ENCODE measurements at regions not wholly inside any gene's neighbourhood (a gene's known extent, or its start where the extent isn't known, plus 50 kb on each side); places are given as distances from the start of the nearest gene placed in this dataset.

GRCh38 chr1:87560137-87560536, 231.5 kb downstream of the LMO4 start:
- no peak overlapping the region for H3K4me2 ChIP-seq (ENCODE audit: low read length)
- no peaks in the 10 kb centered on the region for H3K9me3 Mint-ChIP-seq (ENCODE audit: unreplicated experiment)
- no peak overlapping the region for H3K27ac ChIP-seq (ENCODE audit: low read depth, low read length)
- H4K20me1 ChIP-seq (ENCODE audit: insufficient read depth, low read length) = no peaks in the 10 kb centered on the region
- no peak overlapping the region for H3K9ac ChIP-seq (ENCODE audit: low read length)
- H3K4me3 ChIP-seq (ENCODE audit: insufficient read depth, low read depth, low read length) = no peak overlapping the region
- H3K4me1 ChIP-seq (ENCODE audit: insufficient read depth, low read length) = no peaks in the 10 kb centered on the region
- TF ChIP-seq EZH2 (IDR thresholded peaks at IDR 0.05; ENCODE audit: insufficient read depth, low read length) = no peak
- no peak for TF ChIP-seq CTCF (IDR thresholded peaks at IDR 0.05; ENCODE audit: insufficient read depth, low read depth, low read length)
- DNase-seq (ENCODE audit: low read depth) = no peak
- H3K27ac Mint-ChIP-seq (ENCODE audit: unreplicated experiment) = no peak overlapping the region
- no peaks in the 10 kb centered on the region for H3K79me2 ChIP-seq (ENCODE audit: insufficient read depth, low read length)
- no peaks in the 10 kb centered on the region for H3K4me1 Mint-ChIP-seq (ENCODE audit: low read depth, unreplicated experiment)
- no peaks in the 10 kb centered on the region for H3K36me3 Mint-ChIP-seq (ENCODE audit: low read depth, unreplicated experiment)
- no peaks in the 10 kb centered on the region for H3K36me3 ChIP-seq (ENCODE audit: insufficient read depth, low read length)
- no peak overlapping the region for H3K4me3 Mint-ChIP-seq (ENCODE audit: unreplicated experiment)
- no peak overlapping the region for H2AFZ ChIP-seq (ENCODE audit: low read depth, low read length)
- H3K27me3 ChIP-seq (ENCODE audit: insufficient read depth, low read length) = no peaks in the 10 kb centered on the region
- FAIRE-seq = no peak
- no peaks in the 10 kb centered on the region for H3K27me3 Mint-ChIP-seq (ENCODE audit: low read depth, unreplicated experiment)
- no peaks in the 10 kb centered on the region for H3K9me3 ChIP-seq (ENCODE audit: insufficient read depth, low read depth, low read length)

GRCh38 chr1:87560601-87561360, 232.1 kb downstream of the LMO4 start:
- Histone ChIP-seq H3K4me3 (ENCODE audit: insufficient read depth, low read depth, low read length) (no peak overlapping the region), H3K9ac (ENCODE audit: low read length) (no peak overlapping the region), H3K36me3 (ENCODE audit: insufficient read depth, low read length) (no peaks in the 10 kb centered on the region), H3K9me3 (ENCODE audit: insufficient read depth, low read depth, low read length) (no peaks in the 10 kb centered on the region), H3K79me2 (ENCODE audit: insufficient read depth, low read length) (no peaks in the 10 kb centered on the region), H3K27me3 (ENCODE audit: insufficient read depth, low read length) (no peaks in the 10 kb centered on the region), H3K4me2 (ENCODE audit: low read length) (peak overlapping the region; percentile 8), H4K20me1 (ENCODE audit: insufficient read depth, low read length) (no peaks in the 10 kb centered on the region), H2AFZ (ENCODE audit: low read depth, low read length) (no peak overlapping the region), H3K4me1 (ENCODE audit: insufficient read depth, low read length) (no peaks in the 10 kb centered on the region), H3K27ac (ENCODE audit: low read depth, low read length) (no peak overlapping the region)
- no peak for FAIRE-seq
- Mint-ChIP-seq H3K4me3 (ENCODE audit: unreplicated experiment) (no peak overlapping the region), H3K27ac (ENCODE audit: unreplicated experiment) (no peak overlapping the region), H3K27me3 (ENCODE audit: low read depth, unreplicated experiment) (no peaks in the 10 kb centered on the region), H3K9me3 (ENCODE audit: unreplicated experiment) (no peaks in the 10 kb centered on the region), H3K36me3 (ENCODE audit: low read depth, unreplicated experiment) (no peaks in the 10 kb centered on the region), H3K4me1 (ENCODE audit: low read depth, unreplicated experiment) (no peaks in the 10 kb centered on the region)
- TF ChIP-seq EZH2 (IDR thresholded peaks at IDR 0.05; ENCODE audit: insufficient read depth, low read length) = no peak
- no peak for TF ChIP-seq CTCF (IDR thresholded peaks at IDR 0.05; ENCODE audit: insufficient read depth, low read depth, low read length)
- peak; percentile 79 for DNase-seq (ENCODE audit: low read depth)

GRCh38 chr1:87563211-87563610, 234.5 kb downstream of the LMO4 start:
- no peak overlapping the region for H3K27ac Mint-ChIP-seq (ENCODE audit: unreplicated experiment)
- H3K9me3 Mint-ChIP-seq (ENCODE audit: unreplicated experiment) = no peaks in the 10 kb centered on the region
- no peaks in the 10 kb centered on the region for H3K79me2 ChIP-seq (ENCODE audit: insufficient read depth, low read length)
- no peak overlapping the region for H3K27ac ChIP-seq (ENCODE audit: low read depth, low read length)
- H3K4me1 ChIP-seq (ENCODE audit: insufficient read depth, low read length) = no peaks in the 10 kb centered on the region
- no peak overlapping the region for H3K9ac ChIP-seq (ENCODE audit: low read length)
- no peaks in the 10 kb centered on the region for H3K9me3 ChIP-seq (ENCODE audit: insufficient read depth, low read depth, low read length)
- DNase-seq (ENCODE audit: low read depth) (no peak), FAIRE-seq (no peak)
- H3K4me2 ChIP-seq (ENCODE audit: low read length) = no peak overlapping the region
- H3K27me3 Mint-ChIP-seq (ENCODE audit: low read depth, unreplicated experiment) = no peaks in the 10 kb centered on the region
- H2AFZ ChIP-seq (ENCODE audit: low read depth, low read length) = no peak overlapping the region
- TF ChIP-seq EZH2 (IDR thresholded peaks at IDR 0.05; ENCODE audit: insufficient read depth, low read length) = no peak
- no peak for TF ChIP-seq CTCF (IDR thresholded peaks at IDR 0.05; ENCODE audit: insufficient read depth, low read depth, low read length)
- no peak overlapping the region for H3K4me3 Mint-ChIP-seq (ENCODE audit: unreplicated experiment)
- H4K20me1 ChIP-seq (ENCODE audit: insufficient read depth, low read length) = no peaks in the 10 kb centered on the region
- no peaks in the 10 kb centered on the region for H3K36me3 ChIP-seq (ENCODE audit: insufficient read depth, low read length)
- H3K4me3 ChIP-seq (ENCODE audit: insufficient read depth, low read depth, low read length) = no peak overlapping the region
- H3K4me1 Mint-ChIP-seq (ENCODE audit: low read depth, unreplicated experiment) = no peaks in the 10 kb centered on the region
- H3K36me3 Mint-ChIP-seq (ENCODE audit: low read depth, unreplicated experiment) = no peaks in the 10 kb centered on the region
- H3K27me3 ChIP-seq (ENCODE audit: insufficient read depth, low read length) = no peaks in the 10 kb centered on the region
